ENCODE measurements at regions not wholly inside any gene's neighbourhood (a gene's known extent, or its start where the extent isn't known, plus 50 kb on each side); places are given as distances from the start of the nearest gene placed in this dataset.
"Not testable (repeated sequence)": the region's sequence is repeated elsewhere in the genome, so short reads cannot be mapped to it uniquely, and the experiment has no call there.

DNA sequence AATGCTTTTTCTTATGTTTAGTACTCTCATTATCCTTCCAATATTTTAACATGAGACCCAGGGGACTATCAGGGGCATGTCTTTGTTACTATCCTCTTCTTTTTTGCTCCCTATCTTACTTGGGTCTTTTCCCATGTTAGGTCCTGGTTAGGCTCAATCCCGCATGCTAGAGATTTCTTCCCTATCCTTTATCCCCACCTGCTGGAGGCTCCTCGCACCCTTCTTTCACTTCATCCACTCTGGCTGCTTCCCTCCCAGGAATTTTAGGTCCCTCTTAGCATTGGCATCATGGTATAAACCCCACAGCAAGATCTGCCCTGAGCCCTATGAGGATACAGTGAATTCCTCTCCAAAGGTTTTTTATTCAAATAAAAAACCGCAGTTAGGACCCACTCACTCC lies 567.3 kb downstream of the ANKRD30B start:
- peak; percentile 3 for DNase-seq (ENCODE audit: low spot score)

DNA sequence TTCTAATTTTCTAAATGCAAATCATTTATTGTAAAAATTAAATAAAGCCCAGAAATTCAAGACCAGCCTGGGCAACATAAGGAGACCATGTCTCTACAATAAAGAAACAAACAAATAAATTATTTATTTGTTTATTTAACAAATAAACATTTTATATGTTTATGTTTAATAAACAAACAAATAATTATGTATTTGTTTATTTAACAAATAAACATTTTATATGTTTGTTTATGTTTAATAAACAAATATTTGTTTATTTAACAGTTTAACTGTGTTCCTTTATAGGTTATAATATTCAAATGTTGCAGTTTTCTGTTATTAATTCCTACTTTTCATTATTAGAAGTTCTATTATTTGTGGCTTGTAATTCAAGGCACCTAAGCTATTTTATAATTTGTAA lies 570.7 kb downstream of the ANKRD30B start:
- not testable (repeated sequence) for DNase-seq (ENCODE audit: low spot score)

DNA sequence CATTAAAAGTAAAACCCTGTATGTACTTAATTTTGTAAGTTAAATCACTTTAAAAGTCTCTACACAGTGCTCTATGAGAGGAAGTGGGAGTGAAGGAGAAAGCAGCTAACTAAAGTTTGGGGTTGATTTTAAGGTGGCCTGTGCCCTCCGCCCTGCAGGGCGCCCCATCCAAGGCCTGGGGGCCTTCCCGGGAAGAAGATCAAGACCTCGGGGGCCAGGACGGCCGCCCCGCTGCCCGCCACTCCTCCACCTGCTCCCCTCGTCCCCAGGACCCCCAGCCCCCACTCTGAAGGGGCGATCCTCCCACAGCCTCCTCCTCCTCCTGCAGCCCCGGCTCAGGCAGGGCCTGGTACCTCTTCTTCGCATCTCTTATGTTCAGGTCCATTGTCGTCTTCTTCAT lies 581.7 kb downstream of the ANKRD30B start:
- DNase-seq (ENCODE audit: low spot score) = not testable (repeated sequence)

DNA sequence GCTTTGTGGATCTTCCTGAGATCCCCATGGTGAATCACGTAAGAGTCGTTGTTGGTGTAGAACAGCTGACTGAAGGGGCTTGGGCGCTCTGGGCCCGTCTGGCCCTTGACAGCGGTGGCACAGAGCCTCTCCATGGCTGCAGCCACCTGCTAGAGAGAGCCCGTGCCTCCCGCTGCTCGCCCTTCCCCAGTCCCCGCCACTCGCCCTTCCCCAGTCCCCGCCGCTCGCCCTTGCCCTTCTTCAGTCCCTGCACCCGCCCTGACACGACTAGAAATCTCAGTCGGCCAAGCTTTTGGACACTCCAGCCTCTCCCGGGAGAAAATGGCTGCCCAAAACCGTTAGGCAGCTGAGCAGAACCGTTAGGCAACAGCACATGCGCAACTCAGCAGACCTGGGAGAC lies 582.2 kb downstream of the ANKRD30B start:
- DNase-seq (ENCODE audit: low spot score) = not testable (repeated sequence)

DNA sequence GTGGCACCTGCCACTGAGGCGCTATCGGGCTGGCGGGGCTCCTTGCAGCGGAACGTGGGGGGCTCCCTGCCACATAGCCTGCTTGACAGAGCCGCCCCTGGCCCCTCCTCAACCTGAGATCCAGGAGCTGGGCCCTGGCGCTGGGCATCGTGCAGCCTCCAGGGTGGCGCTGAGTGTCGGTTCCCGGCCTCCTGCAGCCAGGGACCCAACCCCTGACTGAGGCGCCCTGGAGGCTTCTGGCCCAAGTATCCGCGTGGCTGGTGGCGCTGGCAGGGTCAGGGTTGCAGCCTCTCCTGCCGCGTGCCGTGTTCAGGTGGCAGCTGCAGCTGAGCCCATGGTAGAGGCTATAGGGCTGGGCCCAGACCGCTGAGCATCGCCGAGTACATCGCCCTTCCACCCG lies 582.6 kb downstream of the ANKRD30B start:
- DNase-seq (ENCODE audit: low spot score) = not testable (repeated sequence)

DNA sequence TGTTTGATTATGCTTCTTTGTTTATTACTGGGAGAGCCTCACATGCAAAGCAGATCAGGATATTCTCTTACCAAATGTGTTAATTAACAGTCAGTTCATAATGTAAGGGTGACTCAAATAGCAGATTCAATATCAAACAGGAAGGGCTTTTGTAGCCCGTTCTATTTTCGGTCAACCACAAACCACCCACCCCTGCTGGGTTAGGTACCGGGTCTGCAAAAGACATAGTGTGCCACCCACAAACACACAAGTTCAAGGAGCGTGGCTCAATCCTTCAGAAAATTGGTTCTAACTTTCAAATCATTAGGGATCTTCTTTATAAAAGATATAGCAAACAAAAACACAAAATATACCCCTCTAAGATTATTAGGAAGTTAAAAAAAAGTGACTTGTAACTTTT lies 627.7 kb downstream of the ANKRD30B start:
- not testable (repeated sequence) for DNase-seq (ENCODE audit: low spot score)

DNA sequence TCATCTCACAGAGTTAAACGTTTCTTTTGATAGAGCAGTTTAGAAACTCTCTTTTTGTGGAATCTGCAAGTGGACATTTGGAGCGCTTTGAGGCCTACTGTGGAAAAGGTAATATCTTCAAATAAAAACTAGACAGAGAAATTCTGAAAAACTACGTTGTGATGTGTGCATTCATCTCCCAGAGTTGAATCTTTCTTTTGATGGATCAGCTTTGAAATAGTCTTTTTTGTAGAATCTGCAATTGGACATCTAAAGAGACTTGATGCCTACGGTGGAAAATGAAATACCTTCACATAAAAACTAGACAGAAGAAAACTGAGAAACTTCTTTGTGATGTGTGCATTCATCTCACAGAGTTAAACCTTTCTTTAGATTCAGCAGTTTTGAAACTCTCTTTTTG lies 659.9 kb downstream of the ANKRD30B start:
- DNase-seq (ENCODE audit: low spot score) = peak; percentile 3
